Body of pancreas (tissue), 4 donors: ENCODE measurements at regions not wholly inside any gene's neighbourhood (a gene's known extent, or its start where the extent isn't known, plus 50 kb on each side); places are given as distances from the start of the nearest gene placed in this dataset.

ENCODE experiments used
- CTCF ChIP-seq, 7 experiments: fragments of 450-650 bp in 4 of 7; fragments of 200-600 bp in 3 of 7; sonication (generic) in 3 of 7; IDR thresholded peaks; one replicate each; pipeline ENCODE4 v1.5.1; 2016 to 2019; ENCODE audit warnings: antibody characterized with exemption in 7 of 7
- POLR2A ChIP-seq, 3 donors: fragments of 450-650 bp; IDR thresholded peaks; one replicate each; pipeline ENCODE4 v1.6.1; 2016; ENCODE audit warnings: antibody characterized with exemption in 3 of 3, mild to moderate bottlenecking in 2 of 3

- no peak for TF ChIP-seq POLR2A (IDR thresholded peaks at IDR 0.05)
- TF ChIP-seq CTCF (IDR thresholded peaks at IDR 0.05): no peak
Measured at GRCh38 chr2:120410487-120410886, 64.6 kb downstream of the INHBB start.
